HEK293 (cell line): ENCODE measurements at regions not wholly inside any gene's neighbourhood (a gene's known extent, or its start where the extent isn't known, plus 50 kb on each side); places are given as distances from the start of the nearest gene placed in this dataset.

ENCODE experiments used
- CTCF ChIP-seq: fragments of 450-650 bp; formaldehyde crosslinking; IDR thresholded peaks from 2 replicates; pipeline ENCODE4 v1.5.1; 2016; ENCODE audit warnings: missing biosample characterization, missing genetic modification characterization
- MYNN ChIP-seq: fragments of 450-650 bp; formaldehyde crosslinking; IDR thresholded peaks from 2 replicates; pipeline ENCODE4 v1.5.1; 2016; ENCODE audit warnings: missing biosample characterization, missing genetic modification characterization, borderline replicate concordance
- ZNF280D ChIP-seq: fragments of 450-650 bp; formaldehyde crosslinking; IDR thresholded peaks from 2 replicates; pipeline ENCODE4 v1.5.1; 2016; ENCODE audit warnings: missing biosample characterization, missing genetic modification characterization
- ZNF341 ChIP-seq: fragments of 450-650 bp; formaldehyde crosslinking; IDR thresholded peaks from 2 replicates; pipeline ENCODE4; 2016; ENCODE audit warnings: low read depth, missing biosample characterization, missing genetic modification characterization
- ZNF366 ChIP-seq: fragments of 450-650 bp; formaldehyde crosslinking; conservative IDR thresholded peaks from 2 replicates; pipeline ENCODE4 v1.5.1; 2016; ENCODE audit warnings: missing biosample characterization, missing genetic modification characterization
- ZNF596 ChIP-seq: fragments of 450-650 bp; IDR thresholded peaks from 2 replicates; pipeline ENCODE4 v1.5.0; 2018; ENCODE audit warnings: missing biosample characterization, mild to moderate bottlenecking, missing genetic modification characterization, moderate library complexity
- TF ChIP-seq, protein P1 (sequence below): sonication (generic); formaldehyde crosslinking; IDR thresholded peaks from 2 replicates; pipeline ENCODE4 v1.8.1; 2022; ENCODE audit warnings: mild to moderate bottlenecking, moderate library complexity, missing genetic modification reagents

- TF ChIP-seq ZNF341 (no peak), MYNN (tag by site-specific recombination) (no peak), ZNF280D (tag by site-specific recombination) (no peak), CTCF (no peak), ZNF366 (tag by site-specific recombination) (no peak), ZNF596 (no peak)
- TF ChIP-seq, protein P1, sequence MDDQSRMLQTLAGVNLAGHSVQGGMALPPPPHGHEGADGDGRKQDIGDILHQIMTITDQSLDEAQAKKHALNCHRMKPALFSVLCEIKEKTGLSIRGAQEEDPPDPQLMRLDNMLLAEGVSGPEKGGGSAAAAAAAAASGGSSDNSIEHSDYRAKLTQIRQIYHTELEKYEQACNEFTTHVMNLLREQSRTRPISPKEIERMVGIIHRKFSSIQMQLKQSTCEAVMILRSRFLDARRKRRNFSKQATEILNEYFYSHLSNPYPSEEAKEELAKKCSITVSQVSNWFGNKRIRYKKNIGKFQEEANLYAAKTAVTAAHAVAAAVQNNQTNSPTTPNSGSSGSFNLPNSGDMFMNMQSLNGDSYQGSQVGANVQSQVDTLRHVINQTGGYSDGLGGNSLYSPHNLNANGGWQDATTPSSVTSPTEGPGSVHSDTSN (CRISPR knock-in tag): no peak
Measured at GRCh38 chr7:113306302-113306701, 187.9 kb upstream of the SMIM30 start.
